ENCODE measurements at regions not wholly inside any gene's neighbourhood (a gene's known extent, or its start where the extent isn't known, plus 50 kb on each side); places are given as distances from the start of the nearest gene placed in this dataset.

DNA sequence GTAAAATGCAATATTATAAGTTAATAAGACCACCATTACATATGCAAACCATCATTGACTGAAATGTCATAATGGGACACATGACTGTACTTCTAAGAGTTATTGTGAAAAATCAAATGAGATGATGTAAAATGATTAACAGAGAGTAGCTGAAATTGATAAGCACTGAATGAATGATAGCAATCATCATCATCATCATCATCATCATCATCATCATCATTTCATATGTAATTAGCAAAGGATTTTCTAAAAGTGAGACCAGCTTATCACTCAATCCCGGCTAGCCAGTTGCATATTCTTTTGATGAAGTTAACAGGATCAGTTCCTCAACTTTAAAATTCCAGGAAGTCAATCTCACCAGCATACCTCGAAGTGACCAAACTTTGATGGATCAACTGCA, 650.3 kb upstream of the KLF4 start:
- Histone ChIP-seq H3K9me3 (ENCODE audit: control insufficient read depth in 1 of 2, insufficient read depth in 1 of 2, low read depth in 1 of 2, low read length in 2 of 2) (no peaks in the 10 kb centered on the region), H3K4me3 (replicated peaks in 1 of 2; ENCODE audit: low read depth in 1 of 2, low read length in 2 of 2) (no peak overlapping the region), H3K79me2 (ENCODE audit: insufficient read depth, low read length) (no peaks in the 10 kb centered on the region), H2AFZ (ENCODE audit: low read depth, low read length, poor library complexity, severe bottlenecking) (no peak overlapping the region), H4K20me1 (ENCODE audit: insufficient read depth) (no peaks in the 10 kb centered on the region), H3K4me2 (ENCODE audit: low read length) (no peak overlapping the region), H3K4me1 (ENCODE audit: control insufficient read depth in 1 of 2, insufficient read depth in 2 of 2, low read length in 2 of 2) (no peaks in the 10 kb centered on the region), H3K9ac (ENCODE audit: low read length) (no peak overlapping the region), H3K27ac (ENCODE audit: low read depth, low read length) (no peak overlapping the region), H3K27me3 (ENCODE audit: insufficient read depth, low read length) (no peaks in the 10 kb centered on the region), H3K9me2 (ENCODE audit: insufficient read depth) (no peaks in the 10 kb centered on the region), H3K36me3 (ENCODE audit: control insufficient read depth in 1 of 2, insufficient read depth in 2 of 2, low read length in 2 of 2) (no peaks in the 10 kb centered on the region)
- TF ChIP-seq SP1 (IDR thresholded peaks at IDR 0.05; ENCODE audit: low read depth) (no peak), EZH2 (IDR thresholded peaks at IDR 0.05) (no peak), RAD21 (IDR thresholded peaks at IDR 0.05; ENCODE audit: low read depth) (no peak), ELF1 (IDR thresholded peaks at IDR 0.05; ENCODE audit: borderline replicate concordance, low read depth) (no peak)
- intact Hi-C loops (cut with micrococcal nuclease), result no loop called here
- POLR2A ChIA-PET, result no interaction called here
- ATAC-seq (no peak), DNase-seq (ENCODE audit: low read depth, low spot score) (no peak)
- no TSS peak for BruUV-seq (replicated peaks)
- RAD21 ChIA-PET (ENCODE audit: low non-redundant PET in 1 of 2, low total read pairs in 2 of 2, uncharacterized antibody in 2 of 2, unreplicated experiment in 2 of 2), result no interaction called here
- CTCF ChIA-PET, result no interaction called here

DNA sequence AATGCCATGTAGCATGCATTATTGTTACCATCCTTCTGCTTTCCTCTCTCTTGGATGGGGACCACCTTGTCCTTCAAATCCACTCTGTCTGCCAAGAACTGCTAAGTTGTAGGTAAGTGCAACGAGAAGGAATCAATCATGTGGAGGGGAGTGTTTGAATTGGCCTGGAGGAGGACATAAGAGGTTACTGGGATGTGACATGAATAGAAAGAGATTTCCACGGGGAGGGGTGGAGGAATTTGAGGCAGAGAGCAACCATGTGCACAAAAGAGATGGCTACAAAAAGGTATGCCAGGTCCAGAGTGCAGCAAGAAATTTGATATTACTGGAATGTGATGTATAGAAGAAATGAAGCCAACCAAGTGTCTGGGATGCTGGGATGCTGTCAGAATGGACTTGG, 648.9 kb upstream of the KLF4 start:
- Histone ChIP-seq H3K4me2 (ENCODE audit: low read length) (no peak overlapping the region), H3K27me3 (ENCODE audit: insufficient read depth, low read length) (no peaks in the 10 kb centered on the region), H4K20me1 (ENCODE audit: insufficient read depth) (no peaks in the 10 kb centered on the region), H3K79me2 (ENCODE audit: insufficient read depth, low read length) (no peaks in the 10 kb centered on the region), H3K4me1 (ENCODE audit: control insufficient read depth in 1 of 2, insufficient read depth in 2 of 2, low read length in 2 of 2) (no peaks in the 10 kb centered on the region), H3K36me3 (ENCODE audit: control insufficient read depth in 1 of 2, insufficient read depth in 2 of 2, low read length in 2 of 2) (no peaks in the 10 kb centered on the region), H3K27ac (ENCODE audit: low read depth, low read length) (no peak overlapping the region), H2AFZ (ENCODE audit: low read depth, low read length, poor library complexity, severe bottlenecking) (no peak overlapping the region), H3K9ac (ENCODE audit: low read length) (no peak overlapping the region), H3K4me3 (replicated peaks in 1 of 2; ENCODE audit: low read depth in 1 of 2, low read length in 2 of 2) (no peak overlapping the region), H3K9me3 (ENCODE audit: control insufficient read depth in 1 of 2, insufficient read depth in 1 of 2, low read depth in 1 of 2, low read length in 2 of 2) (no peaks in the 10 kb centered on the region), H3K9me2 (ENCODE audit: insufficient read depth) (no peaks in the 10 kb centered on the region)
- CTCF ChIA-PET, result no interaction called here
- no TSS peak for BruUV-seq (replicated peaks)
- no peak for TF ChIP-seq EZH2 (IDR thresholded peaks at IDR 0.05)
- no peak for TF ChIP-seq JUND (IDR thresholded peaks at IDR 0.05)
- TF ChIP-seq, protein P1, sequence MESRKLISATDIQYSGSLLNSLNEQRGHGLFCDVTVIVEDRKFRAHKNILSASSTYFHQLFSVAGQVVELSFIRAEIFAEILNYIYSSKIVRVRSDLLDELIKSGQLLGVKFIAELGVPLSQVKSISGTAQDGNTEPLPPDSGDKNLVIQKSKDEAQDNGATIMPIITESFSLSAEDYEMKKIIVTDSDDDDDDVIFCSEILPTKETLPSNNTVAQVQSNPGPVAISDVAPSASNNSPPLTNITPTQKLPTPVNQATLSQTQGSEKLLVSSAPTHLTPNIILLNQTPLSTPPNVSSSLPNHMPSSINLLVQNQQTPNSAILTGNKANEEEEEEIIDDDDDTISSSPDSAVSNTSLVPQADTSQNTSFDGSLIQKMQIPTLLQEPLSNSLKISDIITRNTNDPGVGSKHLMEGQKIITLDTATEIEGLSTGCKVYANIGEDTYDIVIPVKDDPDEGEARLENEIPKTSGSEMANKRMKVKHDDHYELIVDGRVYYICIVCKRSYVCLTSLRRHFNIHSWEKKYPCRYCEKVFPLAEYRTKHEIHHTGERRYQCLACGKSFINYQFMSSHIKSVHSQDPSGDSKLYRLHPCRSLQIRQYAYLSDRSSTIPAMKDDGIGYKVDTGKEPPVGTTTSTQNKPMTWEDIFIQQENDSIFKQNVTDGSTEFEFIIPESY (IDR thresholded peaks at IDR 0.05; ENCODE audit: extremely low read depth, insufficient replicate concordance, low read length), result no peak
- no peak for TF ChIP-seq ELF1 (IDR thresholded peaks at IDR 0.05; ENCODE audit: borderline replicate concordance, low read depth)
- TF ChIP-seq EGR1 (IDR thresholded peaks at IDR 0.05; ENCODE audit: low read depth), result no peak
- no peak for TF ChIP-seq FOSL1 (IDR thresholded peaks at IDR 0.05; ENCODE audit: low read depth)
- no peak for TF ChIP-seq RAD21 (IDR thresholded peaks at IDR 0.05; ENCODE audit: low read depth)
- TF ChIP-seq, protein P2, sequence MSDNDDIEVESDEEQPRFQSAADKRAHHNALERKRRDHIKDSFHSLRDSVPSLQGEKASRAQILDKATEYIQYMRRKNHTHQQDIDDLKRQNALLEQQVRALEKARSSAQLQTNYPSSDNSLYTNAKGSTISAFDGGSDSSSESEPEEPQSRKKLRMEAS (IDR thresholded peaks at IDR 0.05), result no peak
- no peak for TF ChIP-seq TCF7L2 (IDR thresholded peaks at IDR 0.05; ENCODE audit: borderline replicate concordance, extremely low read depth, insufficient read depth, insufficient read length)
- TF ChIP-seq, protein P3, sequence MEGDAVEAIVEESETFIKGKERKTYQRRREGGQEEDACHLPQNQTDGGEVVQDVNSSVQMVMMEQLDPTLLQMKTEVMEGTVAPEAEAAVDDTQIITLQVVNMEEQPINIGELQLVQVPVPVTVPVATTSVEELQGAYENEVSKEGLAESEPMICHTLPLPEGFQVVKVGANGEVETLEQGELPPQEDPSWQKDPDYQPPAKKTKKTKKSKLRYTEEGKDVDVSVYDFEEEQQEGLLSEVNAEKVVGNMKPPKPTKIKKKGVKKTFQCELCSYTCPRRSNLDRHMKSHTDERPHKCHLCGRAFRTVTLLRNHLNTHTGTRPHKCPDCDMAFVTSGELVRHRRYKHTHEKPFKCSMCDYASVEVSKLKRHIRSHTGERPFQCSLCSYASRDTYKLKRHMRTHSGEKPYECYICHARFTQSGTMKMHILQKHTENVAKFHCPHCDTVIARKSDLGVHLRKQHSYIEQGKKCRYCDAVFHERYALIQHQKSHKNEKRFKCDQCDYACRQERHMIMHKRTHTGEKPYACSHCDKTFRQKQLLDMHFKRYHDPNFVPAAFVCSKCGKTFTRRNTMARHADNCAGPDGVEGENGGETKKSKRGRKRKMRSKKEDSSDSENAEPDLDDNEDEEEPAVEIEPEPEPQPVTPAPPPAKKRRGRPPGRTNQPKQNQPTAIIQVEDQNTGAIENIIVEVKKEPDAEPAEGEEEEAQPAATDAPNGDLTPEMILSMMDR (IDR thresholded peaks at IDR 0.05 in 2 of 3, conservative IDR thresholded peaks at IDR 0.05 in 1 of 3; ENCODE audit: borderline replicate concordance in 1 of 3, insufficient read depth in 1 of 3, low read depth in 2 of 3, low read length in 2 of 3), result no peak
- no peak for TF ChIP-seq SRF (IDR thresholded peaks at IDR 0.05; ENCODE audit: low read depth)
- POLR2A ChIA-PET, result no interaction called here
- ATAC-seq, result no peak
- no peak for DNase-seq (ENCODE audit: low read depth, low spot score)
- RAD21 ChIA-PET (ENCODE audit: low non-redundant PET in 1 of 2, low total read pairs in 2 of 2, uncharacterized antibody in 2 of 2, unreplicated experiment in 2 of 2), result no interaction called here
- intact Hi-C loops (cut with micrococcal nuclease), result no loop called here

All from HCT116 (cell line).